ENCODE measurements at regions not wholly inside any gene's neighbourhood (a gene's known extent, or its start where the extent isn't known, plus 50 kb on each side); places are given as distances from the start of the nearest gene placed in this dataset.

DNA sequence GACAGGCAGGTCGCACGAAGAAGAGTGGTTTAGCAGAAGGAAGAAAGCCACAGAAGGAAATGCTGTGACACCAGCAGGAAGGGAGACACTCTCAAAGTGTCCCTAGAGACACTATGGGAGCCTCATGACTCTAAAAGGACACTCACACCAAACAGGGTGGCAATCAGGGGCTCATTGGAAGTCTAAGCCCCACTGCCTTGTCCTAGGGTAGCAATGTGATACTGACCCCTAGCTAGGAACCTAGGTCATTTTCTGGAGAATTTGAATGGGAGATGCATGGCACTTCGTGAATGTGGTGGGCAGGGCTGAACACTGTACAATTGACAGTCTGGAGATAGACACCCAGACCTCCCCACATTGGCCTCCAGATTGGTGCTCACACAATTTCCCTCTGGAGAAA lies 385.0 kb downstream of the EIPR1 start:
- no peak for DNase-seq
- WGBS, 2 donors = 58 to 63% methylated on average over 2 to 3 of the region's 3 CpGs
- no peaks in the 10 kb centered on the region for H3K27me3 ChIP-seq
- intact Hi-C loops (cut with DNase I) = no loop called here
- TF ChIP-seq CTCF (IDR thresholded peaks at IDR 0.05) (no peak), POLR2A (IDR thresholded peaks at IDR 0.05) (no peak)
- H3K4me3 ChIP-seq = no peak overlapping the region
- H3K4me1 ChIP-seq = no peaks in the 10 kb centered on the region
- no peak overlapping the region for H3K27ac ChIP-seq
- peaks cover 0 to 6% (median 0%) of the 10 kb centered on the region in 3 donors for H3K9me3 ChIP-seq
- H3K36me3 ChIP-seq = no peaks in the 10 kb centered on the region

DNA sequence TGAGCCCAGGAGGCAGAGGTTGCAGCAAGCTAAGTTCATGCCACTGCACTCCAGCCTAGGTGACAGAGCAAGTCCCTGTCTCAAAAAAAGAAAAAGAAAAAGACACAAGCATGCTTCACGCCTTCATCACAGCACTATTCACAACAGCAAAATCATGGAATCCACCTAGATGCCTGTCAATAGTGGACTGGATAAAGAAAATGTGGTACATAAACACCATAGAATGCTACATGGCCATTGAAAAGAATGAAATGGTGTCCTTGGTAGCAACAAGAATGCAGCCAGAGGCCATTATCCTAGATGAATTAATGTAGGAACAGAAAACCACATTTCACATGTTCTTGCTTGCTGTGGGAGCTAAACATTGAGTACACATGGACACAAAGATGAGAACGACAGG lies 392.6 kb downstream of the EIPR1 start:
- Histone ChIP-seq H3K36me3 (no peaks in the 10 kb centered on the region), H3K27ac (no peak overlapping the region), H3K4me3 (no peak overlapping the region), H3K4me1 (no peaks in the 10 kb centered on the region), H3K9me3 (peaks cover 0 to 6% (median 0%) of the 10 kb centered on the region in 3 donors), H3K27me3 (no peaks in the 10 kb centered on the region)
- 53 to 54% methylated on average over 2 of the region's 2 CpGs for WGBS, 2 donors
- TF ChIP-seq CTCF (IDR thresholded peaks at IDR 0.05) = no peak
- no peak for TF ChIP-seq POLR2A (IDR thresholded peaks at IDR 0.05)
- intact Hi-C loops (cut with DNase I) = no loop called here
- DNase-seq = no peak

DNA sequence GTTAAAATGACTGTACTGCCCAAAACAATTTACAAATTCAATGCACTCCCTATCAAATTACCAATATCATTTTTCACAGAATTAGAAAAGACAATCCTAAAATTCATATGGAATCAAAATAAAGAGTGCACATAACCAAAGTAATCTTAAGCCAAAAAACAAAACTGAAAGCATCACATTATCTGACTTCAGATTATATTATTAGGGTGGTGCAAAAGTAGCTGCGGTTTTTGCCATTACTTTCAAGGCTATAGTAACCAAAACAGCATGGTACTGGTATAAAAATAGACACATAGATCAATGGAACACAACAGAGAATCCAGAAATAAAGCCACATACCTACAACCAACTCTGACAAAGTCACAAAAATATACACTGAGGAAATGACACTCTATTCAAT lies 396.6 kb downstream of the EIPR1 start:
- Histone ChIP-seq H3K27me3 (no peaks in the 10 kb centered on the region), H3K9me3 (no peaks in the 10 kb centered on the region), H3K36me3 (no peaks in the 10 kb centered on the region), H3K27ac (no peak overlapping the region), H3K4me1 (no peaks in the 10 kb centered on the region), H3K4me3 (no peak overlapping the region)
- DNase-seq = no peak
- TF ChIP-seq CTCF (IDR thresholded peaks at IDR 0.05) (no peak), POLR2A (IDR thresholded peaks at IDR 0.05) (no peak)
- intact Hi-C loops (cut with DNase I) = no loop called here
- 43 to 62% methylated on average over 1 of the region's 1 CpG for WGBS, 2 donors

GRCh38 chr2:2974982-2975381 lies 402.6 kb downstream of the EIPR1 start:
- no peak for TF ChIP-seq POLR2A (IDR thresholded peaks at IDR 0.05)
- TF ChIP-seq CTCF (IDR thresholded peaks at IDR 0.05) = no peak
- intact Hi-C loops (cut with DNase I) = no loop called here
- Histone ChIP-seq H3K4me1 (no peaks in the 10 kb centered on the region), H3K27ac (no peak overlapping the region), H3K4me3 (no peak overlapping the region), H3K27me3 (peaks cover 0 to 6% (median 0%) of the 10 kb centered on the region in 4 donors), H3K9me3 (no peaks in the 10 kb centered on the region), H3K36me3 (no peaks in the 10 kb centered on the region)
- no peak for DNase-seq
- 60 to 100% methylated on average over 2 of the region's 2 CpGs for WGBS, 2 donors

GRCh38 chr2:2960441-2961133 lies 417.0 kb downstream of the EIPR1 start:
- 62 to 75% methylated on average over 17 of the region's 17 CpGs for whole genome bisulfite sequencing, 2 donors
- H3K36me3 ChIP-seq = no peaks in the 10 kb centered on the region
- H3K4me1 ChIP-seq = no peaks in the 10 kb centered on the region
- H3K27me3 ChIP-seq = no peaks in the 10 kb centered on the region
- intact Hi-C loops (cut with DNase I) = no loop called here
- DNase-seq = no peak
- TF ChIP-seq POLR2A (IDR thresholded peaks at IDR 0.05) = no peak
- TF ChIP-seq CTCF (IDR thresholded peaks at IDR 0.05) = no peak
- H3K4me3 ChIP-seq = no peak overlapping the region
- H3K9me3 ChIP-seq = peaks cover 0 to 7% (median 0%) of the 10 kb centered on the region in 3 donors
- H3K27ac ChIP-seq = no peak overlapping the region
